H54 (cell line): ENCODE measurements at regions not wholly inside any gene's neighbourhood (a gene's known extent, or its start where the extent isn't known, plus 50 kb on each side); places are given as distances from the start of the nearest gene placed in this dataset.

Source experiments
- DNase-seq: peaks from one replicate; pipeline ENCODE4 v3.0.0; 2011; ENCODE audit warnings: low spot score, mixed read lengths; ENCODE audit not compliant: insufficient read length
- FAIRE-seq: peaks from 3 replicates; lab custom pipeline; 2011; peaks lifted over from hg19 to GRCh38; lab: Jason Lieb, UNC
- POLR2A ChIP-seq: IDR thresholded peaks from 2 replicates; pipeline ENCODE4 v1.6.1; 2011; ENCODE audit warnings: low read depth, mild to moderate bottlenecking, low read length

- FAIRE-seq = no peak
- no peak for TF ChIP-seq POLR2A
- DNase-seq = no peak
Measured at GRCh38 chr11:19607656-19608360, 104.8 kb upstream of the NAV2 start.

- no peak for DNase-seq
- no peak for TF ChIP-seq POLR2A
- FAIRE-seq = no peak
Measured at GRCh38 chr11:19606856-19607655, 105.6 kb upstream of the NAV2 start.

- DNase-seq (no peak), FAIRE-seq (no peak)
- TF ChIP-seq POLR2A = no peak
Measured at GRCh38 chr11:19605520-19606371, 106.9 kb upstream of the NAV2 start.

- no peak for DNase-seq
Measured at GRCh38 chr11:19604679-19605375, 107.8 kb upstream of the NAV2 start.

GRCh38 chr11:19603771-19604170 lies 108.9 kb upstream of the NAV2 start:
- no peak for TF ChIP-seq POLR2A
- DNase-seq (no peak), FAIRE-seq (no peak)

More at GRCh38 chr11:19604679-19605375, 107.8 kb upstream of the NAV2 start:
- FAIRE-seq = no peak
- no peak for TF ChIP-seq POLR2A

- no peak for FAIRE-seq
- TF ChIP-seq POLR2A = no peak
- no peak for DNase-seq
Measured at GRCh38 chr11:19602891-19603290, 109.7 kb upstream of the NAV2 start.

GRCh38 chr11:19602406-19602805 lies 110.2 kb upstream of the NAV2 start:
- FAIRE-seq = no peak
- TF ChIP-seq POLR2A = no peak
- no peak for DNase-seq

- TF ChIP-seq POLR2A = no peak
- DNase-seq = no peak
- FAIRE-seq = no peak
Measured at GRCh38 chr11:19601235-19601634, 111.4 kb upstream of the NAV2 start.

GRCh38 chr11:19599681-19600080 lies 113.0 kb upstream of the NAV2 start:
- DNase-seq = no peak
- no peak for TF ChIP-seq POLR2A
- no peak for FAIRE-seq

GRCh38 chr11:19598876-19599486 lies 113.7 kb upstream of the NAV2 start:
- TF ChIP-seq POLR2A = no peak
- FAIRE-seq = no peak
- DNase-seq = no peak

- TF ChIP-seq POLR2A = no peak
- no peak for FAIRE-seq
- DNase-seq = no peak
Measured at GRCh38 chr11:19598456-19598855, 114.2 kb upstream of the NAV2 start.

- DNase-seq (peak; percentile 79), FAIRE-seq (no peak)
- no peak for TF ChIP-seq POLR2A
Measured at GRCh38 chr11:19597876-19598275, 114.8 kb upstream of the NAV2 start.

GRCh38 chr11:19597206-19597605 lies 115.4 kb upstream of the NAV2 start:
- FAIRE-seq (no peak), DNase-seq (peak; percentile 30)
- no peak for TF ChIP-seq POLR2A
